NCI-H2107 (cell line): ENCODE measurements at regions not wholly inside any gene's neighbourhood (a gene's known extent, or its start where the extent isn't known, plus 50 kb on each side); places are given as distances from the start of the nearest gene placed in this dataset.
"Not testable (repeated sequence)": the region's sequence is repeated elsewhere in the genome, so short reads cannot be mapped to it uniquely, and the experiment has no call there.

Source experiments
- DNase-seq: peaks from one replicate; lab custom pipeline; 2025; lab: John Stamatoyannopoulos, UW

DNA sequence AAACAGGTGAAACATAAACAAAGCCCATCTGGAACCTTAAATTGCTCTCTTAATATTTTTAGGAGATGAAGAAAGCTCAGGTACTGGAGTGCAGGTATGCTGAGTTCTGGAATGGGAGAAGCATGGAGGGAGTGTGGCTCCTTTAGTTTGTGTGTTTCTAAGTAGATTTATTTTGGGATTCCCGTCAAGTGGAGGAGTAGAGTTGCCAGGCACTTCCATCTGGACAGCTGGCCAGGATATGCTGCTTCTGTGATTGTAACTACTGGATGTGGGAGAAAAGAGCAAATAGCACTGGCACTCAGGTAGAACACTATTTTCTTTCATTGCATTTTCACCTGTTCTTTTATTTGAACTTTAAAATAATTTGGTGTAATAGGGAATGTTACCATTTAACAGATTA, 182.3 kb upstream of the MAST4 start:
- DNase-seq = no peak

- DNase-seq = no peak
Measured at GRCh38 chr5:66415208-66415607, 181.0 kb upstream of the MAST4 start.

- DNase-seq = no peak
Measured at GRCh38 chr5:66416698-66417097, 179.5 kb upstream of the MAST4 start.

- DNase-seq = no peak
Measured at GRCh38 chr5:66417781-66418180, 178.4 kb upstream of the MAST4 start.

DNA sequence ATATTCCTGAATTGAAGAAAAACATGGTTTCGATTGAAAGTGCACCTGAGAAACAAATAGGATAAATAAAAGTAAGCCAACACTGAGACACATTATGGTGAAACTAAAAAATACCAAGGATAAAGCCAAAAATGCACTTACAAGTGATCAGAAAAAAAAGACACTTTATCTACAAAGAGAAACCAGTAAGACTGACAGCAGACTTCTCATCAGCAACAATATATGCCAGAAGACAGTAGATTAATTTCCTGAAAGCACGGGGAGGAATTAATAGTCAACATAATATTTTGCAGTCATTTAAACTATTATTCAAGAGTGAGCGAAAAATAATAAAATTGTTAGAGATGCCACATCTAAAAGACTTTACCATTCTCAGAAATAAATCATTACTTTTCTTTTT, 172.7 kb upstream of the MAST4 start:
- no peak for DNase-seq

DNA sequence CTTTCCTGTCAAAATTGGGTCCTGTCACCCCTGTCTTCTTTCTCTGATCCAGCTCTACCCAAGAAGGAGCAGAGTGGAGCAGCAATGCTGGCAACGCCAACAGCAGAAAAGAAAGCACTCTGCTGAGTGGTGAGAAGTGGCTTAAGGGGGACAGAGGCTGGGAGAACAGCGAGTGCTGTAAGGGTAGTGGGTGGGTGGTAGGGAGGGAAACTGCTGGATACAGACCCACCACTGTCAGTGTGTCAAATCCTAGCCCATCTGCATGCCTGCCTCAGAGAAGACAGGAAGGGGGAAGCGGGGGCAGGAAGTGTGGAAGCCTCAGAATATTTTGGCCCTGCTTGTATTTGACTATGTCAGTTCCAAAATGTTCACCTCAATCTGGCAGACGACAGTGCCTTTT, 170.4 kb upstream of the MAST4 start:
- DNase-seq = no peak

- no peak for DNase-seq
Measured at GRCh38 chr5:66426259-66427138, 169.7 kb upstream of the MAST4 start.

GRCh38 chr5:66427139-66427442, 169.1 kb upstream of the MAST4 start:
- DNase-seq = no peak

- no peak for DNase-seq
Measured at GRCh38 chr5:66436721-66437120, 159.5 kb upstream of the MAST4 start.

DNA sequence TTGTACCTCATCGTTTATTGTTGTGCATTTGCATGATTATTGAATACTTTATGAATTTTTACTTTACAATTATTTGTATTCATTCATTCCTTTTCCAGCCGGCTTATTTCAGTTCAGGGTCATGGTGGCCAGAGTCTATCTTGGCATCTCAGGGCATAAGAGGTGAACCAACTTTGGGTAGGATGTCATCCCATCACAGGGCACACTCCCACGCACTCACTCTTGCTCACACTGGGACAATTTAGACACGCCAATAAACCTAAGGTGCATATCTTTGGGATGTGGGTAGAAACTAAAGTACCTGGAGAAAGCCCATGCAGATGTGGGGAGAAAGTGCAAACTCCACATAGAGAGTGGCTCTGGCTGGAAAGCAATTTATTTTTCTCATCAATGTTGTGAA, 158.1 kb upstream of the MAST4 start:
- no peak for DNase-seq

DNA sequence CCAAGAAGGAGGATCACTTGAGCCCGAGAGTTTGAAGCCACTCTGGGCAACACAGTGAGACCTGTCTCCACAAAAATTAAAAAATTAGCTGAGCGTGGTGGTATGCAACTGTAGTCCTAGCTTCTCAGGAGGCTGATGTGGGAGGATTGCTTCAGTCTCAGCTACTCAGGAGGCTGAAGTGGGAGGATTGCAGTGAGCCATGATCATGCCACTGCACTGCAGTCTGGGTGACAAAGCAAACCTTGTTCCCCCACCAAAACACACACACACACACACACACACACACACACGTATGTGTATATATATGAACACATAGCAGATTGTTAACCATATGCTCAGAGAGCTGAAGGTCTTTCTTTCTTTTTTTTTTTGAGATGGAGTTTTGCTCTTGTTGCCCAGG, 157.5 kb upstream of the MAST4 start:
- DNase-seq = no peak

DNA sequence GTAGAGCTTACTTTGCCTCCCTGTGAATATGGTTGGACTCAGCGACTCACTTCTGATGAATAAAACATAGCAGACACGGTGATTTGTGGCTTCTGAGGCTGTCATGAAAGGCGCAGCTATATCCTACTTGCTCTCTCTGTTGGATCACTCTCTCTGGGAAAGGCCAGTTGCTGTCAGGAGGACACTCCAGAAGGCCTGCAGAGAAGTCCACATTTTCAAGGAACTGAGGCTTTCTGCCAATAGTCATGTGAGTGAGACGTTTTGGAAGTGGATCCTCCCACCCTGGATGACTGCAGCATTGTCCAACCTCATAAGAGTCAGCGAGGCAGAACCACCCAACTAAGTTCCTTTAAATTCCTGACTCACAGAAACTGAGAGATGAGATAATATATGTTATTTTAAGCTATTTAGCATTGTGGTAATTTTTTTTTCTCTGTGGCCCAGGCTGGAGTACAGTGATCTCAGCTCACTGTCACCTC, 156.0 kb upstream of the MAST4 start:
- DNase-seq = no peak

- no peak for DNase-seq
Measured at GRCh38 chr5:66441351-66441750, 154.8 kb upstream of the MAST4 start.

- no peak for DNase-seq
Measured at GRCh38 chr5:66442951-66443445, 153.2 kb upstream of the MAST4 start.

DNA sequence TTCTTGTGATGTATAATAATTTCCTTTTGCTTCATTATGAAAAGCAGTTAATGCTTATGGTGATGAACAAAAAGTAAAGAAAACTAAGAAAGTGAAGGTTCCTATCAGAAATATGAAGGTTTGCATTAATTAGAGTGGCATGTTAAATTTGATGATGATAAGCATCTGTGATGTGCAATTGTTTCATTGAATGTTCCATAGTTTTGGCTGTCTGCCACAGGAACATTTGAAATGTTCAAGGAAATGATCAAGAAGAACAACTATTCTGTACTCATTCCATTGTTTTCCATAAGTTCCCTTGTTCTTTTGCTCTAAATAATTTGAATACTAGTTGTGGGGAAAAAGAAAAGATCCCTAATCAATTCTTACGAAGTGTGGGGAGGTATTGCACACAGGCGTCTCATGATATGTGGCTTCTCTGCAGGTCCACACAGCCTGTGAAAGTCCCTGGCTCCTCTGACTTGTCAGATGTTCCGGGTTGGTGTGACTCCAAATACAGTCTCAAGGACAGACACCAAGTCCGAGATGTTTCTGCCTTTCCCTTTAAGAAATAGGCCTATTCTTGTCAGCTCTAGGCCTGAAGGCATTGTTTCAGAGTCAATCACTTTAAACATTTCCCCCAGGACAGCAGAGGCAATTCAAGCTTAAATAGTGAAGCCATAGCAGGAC, 152.6 kb upstream of the MAST4 start:
- no peak for DNase-seq

DNA sequence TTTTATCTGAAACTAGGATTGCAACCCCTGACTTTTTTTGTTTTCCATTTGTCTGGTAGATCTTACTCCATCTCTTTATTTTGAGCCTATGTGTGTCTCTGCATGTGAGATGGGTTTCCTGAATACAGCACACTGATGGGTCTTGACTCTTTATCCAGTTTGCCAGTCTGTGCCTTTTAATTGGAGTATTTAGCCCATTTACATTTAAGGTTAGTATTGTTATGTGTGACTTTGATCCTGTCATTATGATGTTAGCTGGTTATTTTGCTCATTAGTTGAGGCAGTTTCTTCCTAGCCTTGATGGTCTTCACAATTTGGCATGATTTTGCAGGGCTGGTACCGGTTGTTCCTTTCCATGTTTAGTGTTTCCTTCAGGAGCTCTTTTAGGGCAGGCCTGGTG, 148.1 kb upstream of the MAST4 start:
- DNase-seq = not testable (repeated sequence)

- no peak for DNase-seq
Measured at GRCh38 chr5:66450237-66450636, 146.0 kb upstream of the MAST4 start.

DNA sequence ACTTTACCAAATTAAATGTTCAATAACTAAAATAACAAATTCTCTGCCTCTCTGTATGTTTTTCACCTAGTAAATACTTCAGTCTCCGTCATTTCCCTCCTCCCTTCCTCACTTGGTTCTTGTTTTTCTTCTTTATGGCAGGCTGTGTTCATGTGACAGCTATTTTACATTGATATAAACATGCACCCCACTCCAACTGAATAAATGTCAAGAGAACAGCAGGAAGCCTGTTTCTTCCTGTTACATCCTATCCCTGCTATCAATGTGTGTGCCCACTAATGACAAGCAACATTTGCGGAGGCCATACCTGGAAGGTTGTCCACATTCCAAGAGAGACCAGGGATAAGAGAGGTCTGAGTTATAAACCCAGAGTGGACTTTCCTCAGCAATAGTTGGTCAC, 145.2 kb upstream of the MAST4 start:
- no peak for DNase-seq

- no peak for DNase-seq
Measured at GRCh38 chr5:66452109-66452508, 144.1 kb upstream of the MAST4 start.

DNA sequence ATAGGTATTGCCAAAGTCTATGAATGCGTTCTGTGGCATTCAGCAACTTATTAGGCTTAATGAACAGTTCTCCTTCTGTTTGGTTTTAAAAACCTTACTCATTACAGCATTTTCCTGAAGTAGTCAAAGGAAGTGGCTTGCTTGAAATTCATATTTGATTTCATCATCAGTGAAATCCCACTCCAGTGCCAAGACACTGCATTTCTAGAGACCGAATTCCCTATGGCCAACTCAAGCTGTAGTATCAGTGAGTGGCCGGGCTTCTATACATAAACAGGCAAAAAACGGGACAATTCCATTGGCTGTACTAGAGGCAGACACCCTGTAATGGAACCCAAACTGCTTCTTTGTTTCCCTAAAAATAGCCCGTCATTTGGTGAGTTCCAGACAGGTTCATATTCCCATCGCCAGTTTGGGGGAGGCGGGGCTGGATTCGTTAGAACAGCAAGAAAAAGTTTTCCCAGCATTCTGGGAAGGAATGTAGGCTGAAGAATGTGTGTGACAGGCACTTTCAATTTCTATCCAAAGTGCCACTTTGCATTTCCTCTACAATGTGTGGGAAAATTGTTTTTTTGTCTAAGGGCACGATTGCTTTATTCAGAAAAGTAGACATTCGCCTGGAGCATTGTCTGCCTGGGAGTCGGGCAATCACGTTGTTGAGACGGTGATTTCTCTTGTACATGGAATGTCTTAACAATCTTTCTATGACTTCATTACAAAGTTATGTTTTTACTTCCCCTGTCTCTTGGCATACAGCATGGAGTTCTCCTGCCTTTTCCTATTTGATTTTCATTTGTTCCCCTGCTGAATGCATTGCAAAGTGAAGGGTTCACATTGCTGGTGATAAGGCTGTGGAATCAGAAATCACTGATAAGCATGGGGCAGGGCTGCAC, 141.8 kb upstream of the MAST4 start:
- DNase-seq = no peak

- DNase-seq = no peak
Measured at GRCh38 chr5:66459728-66460127, 136.5 kb upstream of the MAST4 start.

GRCh38 chr5:66467564-66467963, 128.6 kb upstream of the MAST4 start:
- DNase-seq = no peak
